Stimulated activated CD4-positive, alpha-beta T cell treated with anti-CD3 and anti-CD28 coated beads, Interleukin-4, amount 100 ng/mL, for 48 hours (primary cell): ENCODE measurements at regions not wholly inside any gene's neighbourhood (a gene's known extent, or its start where the extent isn't known, plus 50 kb on each side); places are given as distances from the start of the nearest gene placed in this dataset.

Experiments used
- DNase-seq, 2 donors: peaks; one replicate each; pipeline ENCODE4 v3.0.0-alpha.2; 2020; ENCODE audit warnings: low read depth in 2 of 2

DNA sequence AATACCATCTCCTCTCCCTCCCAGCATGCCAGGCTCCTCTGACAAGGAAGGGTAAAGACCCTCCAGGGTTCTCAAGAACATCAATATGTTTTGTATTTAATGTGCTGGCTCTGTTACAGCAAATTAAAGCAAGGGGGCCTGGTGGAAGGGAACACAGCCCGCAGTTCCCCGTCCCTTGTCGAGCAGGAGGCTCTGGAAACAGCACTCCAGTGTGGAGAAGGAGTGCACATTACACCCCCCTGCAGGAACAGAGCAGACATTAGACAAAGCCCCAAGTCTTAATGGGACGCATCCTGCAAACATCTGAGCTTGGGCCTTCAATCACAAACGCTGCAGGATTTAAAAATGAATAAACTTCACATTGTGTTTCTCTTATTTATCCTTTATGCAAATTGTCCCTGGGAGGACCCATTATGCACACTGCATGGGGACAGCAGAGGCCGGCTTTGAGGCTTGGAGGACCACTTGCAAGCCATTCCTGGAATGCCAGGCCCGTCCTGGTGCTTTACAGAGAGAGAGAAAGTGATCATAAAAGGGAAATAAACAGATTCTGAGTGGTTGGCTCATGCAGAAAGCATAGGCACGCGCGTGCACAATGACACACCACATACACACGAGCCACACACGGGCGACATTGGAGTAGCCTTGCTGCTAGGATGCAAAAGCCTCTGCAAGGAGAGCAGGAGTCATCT lies 328.7 kb downstream of the SMAD2 start:
- DNase-seq: no peak

DNA sequence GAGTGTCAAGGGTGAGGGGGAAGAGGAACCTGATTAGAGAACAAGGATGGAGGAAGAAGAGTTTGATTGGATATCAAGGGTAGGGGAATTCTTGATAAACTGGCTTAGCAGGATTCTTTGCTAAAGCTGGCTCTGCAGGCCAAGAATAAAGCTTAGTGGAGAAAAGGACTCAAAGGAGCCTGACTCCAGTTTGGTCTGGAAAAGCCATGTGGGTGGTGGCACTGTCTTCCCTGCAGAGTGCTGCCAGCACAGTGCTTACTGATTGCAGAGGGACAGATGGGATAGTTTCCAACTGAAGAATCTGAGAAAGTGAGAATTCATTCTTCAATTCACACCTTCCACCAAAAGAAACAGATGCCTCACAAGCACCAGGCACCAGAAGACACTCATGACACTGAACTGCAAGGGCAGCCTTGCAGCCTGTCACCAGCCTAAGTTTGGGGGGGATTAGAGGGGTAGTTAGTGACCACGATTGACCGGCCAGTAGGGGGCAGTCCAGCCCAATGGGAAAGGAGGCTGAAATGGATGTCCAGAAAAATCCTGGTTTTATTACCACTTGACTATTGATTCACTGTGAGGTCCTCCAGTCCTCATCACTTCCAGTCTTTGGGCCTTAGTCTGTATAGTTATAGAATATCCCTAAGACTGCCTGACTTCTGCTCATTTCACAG lies 334.5 kb downstream of the SMAD2 start:
- peak; percentile 4 to 10 for DNase-seq

DNA sequence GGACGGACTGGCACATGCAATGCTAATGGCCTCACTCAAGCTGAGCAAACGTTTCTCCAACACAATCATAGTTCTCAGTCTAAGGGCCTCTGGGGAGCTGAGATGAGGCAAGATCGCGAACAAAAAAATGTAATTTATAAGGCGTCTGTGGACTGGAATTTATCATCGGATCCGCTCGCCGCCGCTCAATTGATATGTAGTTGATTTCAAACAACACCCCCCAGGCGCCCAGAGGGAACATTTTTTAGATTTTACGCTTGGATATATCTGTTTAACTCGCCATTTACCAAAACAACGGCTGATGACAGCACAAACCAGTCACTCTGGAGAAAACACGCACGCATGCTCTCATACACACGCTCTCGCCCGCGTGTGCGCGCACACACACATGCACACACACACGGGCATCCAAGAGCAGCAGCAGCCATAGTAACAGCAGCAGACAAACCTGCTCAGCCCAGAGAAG lies 335.8 kb downstream of the SMAD2 start:
- no peak for DNase-seq

DNA sequence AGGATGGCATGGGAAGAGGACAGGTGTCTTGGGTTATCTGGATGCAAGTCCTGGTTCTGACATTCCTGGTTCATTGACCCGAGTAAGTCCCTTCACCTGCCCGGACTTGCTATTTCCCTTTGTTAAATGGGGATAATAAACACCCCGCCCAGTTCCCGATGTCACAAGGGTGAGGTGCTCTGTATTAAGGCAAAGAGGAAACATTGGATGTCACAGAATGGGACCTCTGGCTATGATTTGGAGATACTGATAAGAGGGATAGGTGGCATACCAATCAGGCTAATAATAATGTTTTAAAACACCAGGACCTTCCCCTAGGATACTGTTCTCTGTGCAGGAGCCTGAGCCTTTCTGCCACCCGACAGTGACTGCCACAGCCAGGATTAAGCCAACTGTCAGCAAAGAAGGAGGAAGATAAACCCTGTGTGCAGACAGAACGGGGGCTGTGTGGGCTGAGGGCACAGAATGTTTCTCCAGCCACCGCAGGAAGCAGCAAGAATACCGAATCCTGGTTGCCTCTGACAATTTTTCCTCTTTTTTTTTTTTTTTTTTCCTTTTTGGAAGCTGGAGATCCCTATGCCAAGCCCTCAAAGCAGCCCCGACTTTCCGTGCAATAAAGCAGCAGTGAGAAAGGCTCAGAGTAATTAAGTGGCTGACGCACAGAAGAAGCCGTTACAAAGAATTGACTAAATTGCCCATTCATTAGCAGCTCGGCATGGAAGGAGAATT lies 336.6 kb downstream of the SMAD2 start:
- DNase-seq: no peak

DNA sequence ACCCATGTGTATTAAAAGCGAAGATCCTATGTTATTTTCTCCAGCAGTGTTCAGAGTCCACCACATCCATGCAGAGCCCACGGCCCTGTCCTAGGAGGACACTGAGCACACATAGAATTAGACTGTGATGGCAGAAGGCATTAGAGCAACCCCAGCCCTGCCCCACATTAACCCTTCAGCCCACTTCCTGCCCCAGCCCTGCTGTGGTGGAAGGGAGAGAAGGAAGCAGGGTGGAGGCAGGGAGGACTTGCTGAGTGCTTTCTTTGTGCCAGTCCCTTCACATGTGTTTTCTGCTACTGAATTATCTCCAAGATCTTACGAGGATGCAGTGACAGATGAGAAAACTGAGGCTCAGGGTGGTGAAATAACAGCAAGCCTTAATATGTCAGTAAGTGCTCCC lies 339.0 kb downstream of the SMAD2 start:
- DNase-seq: no peak

DNA sequence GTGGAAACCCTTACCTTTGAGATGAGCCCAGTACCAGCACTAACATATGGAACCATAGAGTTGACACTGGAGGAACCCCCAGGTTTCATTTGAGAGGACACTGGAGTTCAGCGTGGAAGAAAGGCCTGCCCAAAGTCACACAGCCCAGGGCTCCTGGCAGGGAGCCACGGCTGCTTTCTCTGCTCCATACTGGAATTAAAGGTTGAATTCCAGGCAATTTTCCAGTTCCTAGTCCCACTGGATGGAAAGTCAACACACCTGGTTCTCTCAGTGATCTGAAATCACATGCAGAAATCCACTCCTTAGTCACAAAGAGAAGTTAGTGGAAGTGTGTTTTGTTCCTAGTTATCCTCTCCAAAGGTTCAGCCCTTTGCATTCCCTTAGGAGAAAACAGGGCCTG lies 336.1 kb upstream of the SKOR2 start:
- no peak for DNase-seq

DNA sequence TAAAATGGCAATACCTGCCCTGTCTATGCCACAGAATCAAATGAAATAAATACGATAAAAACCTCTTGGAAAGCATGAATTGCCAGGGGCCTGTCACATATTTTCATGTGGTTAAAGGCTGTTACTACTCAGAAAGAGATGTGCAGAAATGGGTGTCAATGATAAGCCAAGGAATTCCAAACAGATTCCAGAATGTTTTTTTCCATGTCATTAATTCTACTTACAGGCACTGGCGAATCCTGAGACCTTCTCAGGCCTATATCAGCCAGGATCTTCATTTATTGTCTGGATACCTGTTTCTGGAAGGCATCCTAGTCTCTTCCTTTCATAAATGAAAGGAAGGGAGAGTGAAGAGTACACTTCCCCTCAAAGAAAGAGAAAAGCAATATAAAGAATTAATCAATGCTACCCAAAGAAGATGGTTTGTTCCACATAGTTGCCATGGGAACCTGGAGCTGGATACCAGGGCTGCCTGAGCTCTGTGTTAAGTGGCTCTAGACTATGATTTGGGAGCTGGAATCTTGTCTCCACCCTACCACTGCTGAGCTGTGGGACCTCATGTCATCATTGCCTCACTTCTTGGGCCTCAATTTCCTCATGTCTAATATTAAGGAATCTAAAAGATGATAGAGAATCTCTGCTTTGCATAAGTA lies 335.1 kb upstream of the SKOR2 start:
- no peak for DNase-seq

DNA sequence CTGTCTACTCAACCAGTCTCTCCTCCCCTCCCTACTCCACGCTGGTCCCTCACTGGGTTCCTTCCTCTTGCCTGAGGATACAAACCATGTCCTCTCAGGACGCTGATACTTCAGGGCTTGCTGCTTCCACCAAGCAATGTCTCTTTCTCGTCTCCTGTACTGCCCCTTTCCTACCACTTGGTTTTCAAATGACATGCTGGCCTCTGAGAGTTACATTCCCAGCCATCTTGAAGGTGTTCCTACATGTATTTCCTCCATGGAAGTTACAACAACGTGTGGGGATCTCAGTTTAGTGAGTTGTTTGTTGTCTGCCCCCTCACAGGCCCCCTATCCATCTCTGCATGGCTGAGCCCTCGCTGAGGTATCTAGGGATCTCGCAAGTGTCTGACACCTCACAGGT lies 334.5 kb upstream of the SKOR2 start:
- DNase-seq: no peak

DNA sequence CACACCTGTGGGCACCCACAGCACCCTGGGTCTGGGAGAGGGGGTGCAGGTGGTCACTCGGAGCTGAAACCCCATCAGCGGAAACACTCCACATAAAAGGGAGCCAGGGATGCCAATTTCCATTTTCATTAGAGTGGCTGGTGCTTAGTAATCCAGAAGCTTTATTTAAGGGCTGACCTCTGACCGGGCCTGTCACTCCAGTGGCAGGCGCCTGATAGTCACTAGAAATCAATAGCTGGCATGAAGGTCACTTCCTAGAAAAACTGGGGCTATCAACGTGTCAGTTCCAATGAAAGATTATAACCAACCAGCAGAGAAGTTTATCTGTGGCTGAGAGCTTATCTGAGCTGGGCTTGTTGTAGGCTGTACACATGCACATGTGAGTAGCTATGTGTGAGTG lies 333.7 kb upstream of the SKOR2 start:
- no peak for DNase-seq

DNA sequence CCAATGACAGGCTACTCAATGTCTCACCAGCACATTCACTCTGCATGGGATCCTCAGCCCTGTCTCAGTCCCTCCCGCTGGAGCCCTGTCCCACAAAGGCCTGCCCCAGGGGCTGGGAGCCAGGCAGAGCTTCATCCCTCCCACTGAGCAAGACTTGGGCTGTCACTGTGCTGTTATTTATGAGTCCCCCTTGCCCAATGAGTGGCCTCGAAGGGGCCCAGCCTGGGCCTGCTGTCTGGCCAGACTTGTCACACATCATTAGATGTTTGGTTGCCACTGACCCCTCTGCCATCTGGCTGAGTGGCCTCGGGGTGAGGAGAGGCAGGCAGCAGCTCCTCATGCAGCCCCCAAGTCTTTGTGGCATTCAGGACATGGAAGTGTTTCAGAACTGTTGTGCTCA lies 330.6 kb upstream of the SKOR2 start:
- no peak for DNase-seq

DNA sequence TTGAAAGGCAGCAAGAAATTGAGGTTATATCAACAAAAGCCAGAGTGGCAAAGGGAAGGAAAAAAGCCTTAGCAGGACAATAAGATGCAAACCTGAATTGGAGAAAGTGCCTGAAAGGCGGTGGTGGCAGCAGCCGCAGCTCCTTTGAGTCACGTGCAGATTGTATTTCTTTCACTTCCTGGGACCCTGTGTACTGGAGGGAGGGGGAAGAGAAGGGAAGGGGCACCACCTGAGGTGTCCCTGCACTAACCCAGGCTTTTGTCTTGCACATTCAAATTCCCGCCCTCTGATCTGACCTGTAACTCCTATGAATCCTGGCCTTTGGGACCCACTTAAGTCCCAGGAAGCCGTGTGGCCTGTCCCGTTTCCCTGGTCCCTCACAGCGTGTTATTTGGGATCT lies 326.1 kb upstream of the SKOR2 start:
- DNase-seq: no peak

DNA sequence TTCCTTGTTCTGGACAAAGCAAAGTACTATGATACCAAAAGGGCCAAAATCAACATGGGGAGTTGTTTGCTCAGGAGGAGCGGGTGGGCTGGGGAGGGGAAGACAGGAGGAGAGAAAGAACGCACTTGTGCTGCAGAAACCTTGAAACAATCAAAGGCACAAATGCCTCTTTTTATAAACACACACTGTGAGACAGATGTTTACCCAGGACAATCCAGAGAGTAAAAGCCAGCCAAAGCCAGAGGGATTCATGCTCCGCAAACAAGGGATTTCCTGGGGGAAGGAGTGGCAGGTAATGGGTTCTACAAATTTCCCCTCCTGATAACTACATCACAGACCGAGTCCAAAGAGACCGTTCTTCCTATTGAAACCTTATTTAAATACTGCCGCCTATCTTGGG lies 323.5 kb upstream of the SKOR2 start:
- DNase-seq: no peak

DNA sequence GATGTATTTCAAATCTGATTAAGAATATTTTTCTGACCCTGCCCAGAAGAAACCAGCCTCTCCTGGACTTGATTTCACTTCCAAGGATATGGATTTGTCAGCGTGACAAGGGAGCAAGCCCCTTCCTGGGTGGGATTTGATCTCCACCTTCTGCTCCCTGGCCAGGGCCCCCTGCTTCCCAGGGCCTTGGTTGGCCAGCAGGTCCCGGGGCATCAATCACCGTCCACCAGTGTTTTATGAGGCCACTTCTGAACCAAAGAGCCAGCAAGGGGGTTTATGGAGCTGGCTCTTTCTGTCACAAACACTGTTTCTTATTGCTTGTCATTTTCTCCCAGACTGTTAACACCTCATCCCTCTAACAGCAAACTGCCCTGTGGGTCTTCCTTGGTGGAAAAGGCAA lies 320.5 kb upstream of the SKOR2 start:
- DNase-seq: no peak

DNA sequence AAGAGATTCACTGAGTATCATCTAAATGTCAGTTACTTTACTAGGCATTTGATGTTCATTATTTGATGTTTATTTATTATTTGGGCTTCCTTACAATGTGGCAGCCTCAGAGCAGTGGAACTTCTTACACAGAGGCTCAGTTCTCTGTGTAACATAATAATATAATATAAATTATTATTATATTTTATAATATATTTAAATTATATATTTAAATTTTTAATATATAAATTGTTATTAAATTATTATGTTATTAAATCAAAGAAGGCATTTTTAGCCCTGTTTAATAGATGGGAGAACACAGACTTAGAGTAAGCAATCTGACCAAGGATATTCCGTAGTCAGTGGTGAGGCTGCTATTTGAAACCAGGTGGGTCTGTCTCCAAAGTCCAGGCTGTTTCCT lies 315.3 kb upstream of the SKOR2 start:
- DNase-seq: no peak

DNA sequence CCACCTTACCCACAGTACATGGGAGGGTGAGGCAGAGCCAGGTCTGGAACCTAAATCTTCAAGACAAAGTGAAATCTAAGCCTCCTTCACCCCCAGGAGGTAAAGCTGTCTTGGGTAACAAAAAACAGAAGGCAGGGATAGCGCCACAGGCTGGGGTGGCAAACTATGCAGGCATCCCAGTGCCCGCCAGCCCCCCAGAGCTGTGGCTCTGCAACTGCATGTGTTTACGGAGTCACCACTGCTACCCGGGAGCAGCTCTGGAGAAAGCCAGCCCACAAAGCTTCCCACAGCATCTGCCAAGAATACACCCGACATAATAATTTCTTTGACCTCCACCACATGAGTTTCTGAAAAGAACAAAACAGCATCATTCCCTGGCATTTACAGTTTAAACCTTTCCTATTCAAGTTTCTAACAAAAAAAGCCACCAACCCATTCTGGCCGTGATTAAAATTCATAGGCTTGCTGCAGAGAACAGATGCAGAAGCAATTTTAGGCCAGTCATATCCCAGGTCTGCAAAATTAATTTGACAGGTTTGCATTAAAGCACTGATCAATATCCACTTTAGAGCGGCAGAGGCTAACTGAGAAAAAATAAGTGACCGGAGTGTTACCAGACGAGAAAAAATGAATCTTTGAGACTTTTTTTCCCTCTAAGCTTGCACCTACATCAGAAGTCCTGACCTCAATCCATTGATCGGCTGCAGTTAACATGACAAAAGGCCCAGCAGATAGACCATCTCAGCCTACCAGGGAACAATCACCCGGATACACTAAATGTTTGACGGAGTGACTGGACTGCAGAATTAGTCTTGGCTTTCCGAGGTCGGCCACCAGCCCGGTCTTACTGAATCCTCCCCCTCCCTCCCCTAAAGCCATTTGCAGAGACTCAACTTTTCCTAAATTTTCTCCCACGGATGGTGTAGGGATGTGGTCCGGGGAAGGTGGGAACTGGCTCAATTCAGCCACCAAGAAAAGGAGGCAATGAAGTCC lies 309.6 kb upstream of the SKOR2 start:
- no peak for DNase-seq

DNA sequence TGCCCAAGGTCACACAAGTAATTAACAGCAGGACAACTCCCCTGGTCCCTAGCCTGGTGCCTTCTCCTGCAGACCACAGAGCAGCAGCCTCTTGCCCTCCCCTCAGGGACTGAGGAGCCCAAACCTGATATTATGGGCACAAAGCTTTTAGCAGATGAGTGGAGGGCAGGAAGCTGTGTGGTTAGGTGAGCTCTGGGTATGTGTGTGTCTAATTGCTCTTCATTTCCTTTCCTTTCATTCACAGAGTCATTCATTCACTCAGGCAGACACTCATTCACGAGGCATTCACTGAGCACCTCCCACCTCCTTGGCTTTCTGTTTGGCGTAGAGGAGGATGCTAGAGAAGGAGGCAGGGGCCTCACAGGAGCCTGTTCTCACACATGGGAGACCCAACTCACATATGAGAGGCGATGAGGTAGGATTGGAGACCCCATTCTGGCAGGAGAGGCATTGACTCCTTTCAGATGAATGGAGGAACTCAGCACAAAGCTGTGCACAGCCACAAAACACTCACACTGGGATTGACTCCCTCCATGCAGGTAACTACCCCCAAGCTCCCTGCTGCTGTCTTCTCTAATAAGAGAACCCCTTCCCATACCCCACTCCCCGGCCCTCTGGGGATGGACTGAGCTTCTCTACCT lies 306.8 kb upstream of the SKOR2 start:
- no peak for DNase-seq

DNA sequence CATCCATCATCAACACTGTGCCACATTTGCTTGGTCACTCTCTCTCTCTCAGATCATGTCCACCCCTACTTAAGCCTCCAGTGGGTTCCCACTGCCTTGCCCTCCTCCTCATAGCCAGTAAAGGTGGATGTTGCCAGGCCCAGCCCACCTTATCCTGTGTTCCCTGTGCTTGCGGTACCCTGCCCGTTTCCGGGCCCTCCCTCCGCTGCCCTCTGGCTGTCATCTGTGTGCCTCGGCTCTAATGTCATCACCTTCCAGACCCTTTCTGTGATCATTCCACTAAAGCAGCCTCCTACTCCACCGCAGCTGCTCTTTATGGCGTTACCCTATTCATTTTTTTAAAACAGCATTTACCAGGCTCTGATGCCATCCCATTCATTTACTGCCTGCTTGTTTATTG lies 305.7 kb upstream of the SKOR2 start:
- DNase-seq: no peak

DNA sequence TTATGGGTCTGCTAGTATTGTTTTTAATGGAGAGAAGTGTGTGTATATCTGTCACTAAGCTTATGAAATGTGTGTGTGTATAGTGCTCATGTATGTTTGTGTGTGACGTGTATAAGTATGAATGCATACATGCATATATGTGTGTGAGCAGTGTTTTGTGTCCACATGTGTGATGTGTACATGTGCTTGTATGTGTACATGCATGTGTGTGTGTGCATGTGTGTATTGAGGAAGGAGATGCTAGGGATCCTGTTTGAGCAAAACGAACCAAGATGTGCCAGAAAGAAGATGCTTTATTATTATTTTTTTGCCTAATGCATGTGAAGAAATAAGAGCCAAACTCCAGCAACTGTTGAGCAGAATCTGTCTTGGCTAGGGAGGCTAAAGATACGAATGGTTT lies 301.3 kb upstream of the SKOR2 start:
- no peak for DNase-seq

DNA sequence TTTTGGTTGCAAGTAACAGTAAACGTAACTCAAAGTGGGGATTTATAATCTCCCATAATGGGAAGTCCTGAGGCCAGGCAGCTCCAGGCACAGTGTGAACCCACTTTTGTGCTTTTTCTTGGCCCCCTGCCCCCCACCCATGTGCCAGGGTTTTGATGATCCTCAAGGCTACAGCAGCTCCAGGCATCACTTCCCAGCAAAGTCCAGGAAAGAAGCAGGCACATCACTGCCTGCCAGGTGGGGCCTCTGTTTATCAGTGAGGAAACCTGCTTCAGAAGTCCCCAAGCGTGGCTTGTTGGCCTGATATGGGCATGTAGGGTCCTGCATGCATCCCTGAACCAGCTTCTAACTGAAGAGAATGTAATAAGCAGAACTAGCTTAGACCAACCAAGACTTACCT lies 299.2 kb upstream of the SKOR2 start:
- no peak for DNase-seq

DNA sequence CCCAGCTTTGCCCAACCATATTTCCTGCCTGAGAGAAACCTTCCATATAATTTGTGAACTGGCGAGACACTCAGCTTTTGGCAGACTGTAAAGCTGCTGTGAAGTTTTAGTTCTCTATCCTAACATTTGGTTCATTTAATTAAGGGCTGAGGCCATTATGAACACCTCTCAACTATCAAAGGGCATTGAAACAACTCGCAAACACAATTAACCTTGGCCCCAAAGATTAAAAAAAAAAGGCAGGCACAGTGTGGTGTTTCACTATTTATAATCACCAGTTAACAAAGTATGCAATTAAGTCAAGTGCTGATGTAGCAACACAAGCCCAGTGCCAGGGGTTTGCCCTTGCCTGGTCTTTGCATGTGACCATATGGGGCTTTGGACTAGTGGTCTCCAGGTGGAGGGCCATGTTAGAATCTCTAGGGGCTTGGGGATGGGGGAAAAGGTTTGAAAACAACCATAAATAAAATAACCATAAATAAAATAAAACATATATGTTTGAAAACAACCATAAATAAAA lies 297.6 kb upstream of the SKOR2 start:
- no peak for DNase-seq
